T follicular helper cell (primary cell): ENCODE measurements at regions not wholly inside any gene's neighbourhood (a gene's known extent, or its start where the extent isn't known, plus 50 kb on each side); places are given as distances from the start of the nearest gene placed in this dataset.

Experiments used
- DNase-seq: peaks from one replicate; pipeline ENCODE4 v3.0.0-alpha.2; 2020; ENCODE audit warnings: low read depth

DNA sequence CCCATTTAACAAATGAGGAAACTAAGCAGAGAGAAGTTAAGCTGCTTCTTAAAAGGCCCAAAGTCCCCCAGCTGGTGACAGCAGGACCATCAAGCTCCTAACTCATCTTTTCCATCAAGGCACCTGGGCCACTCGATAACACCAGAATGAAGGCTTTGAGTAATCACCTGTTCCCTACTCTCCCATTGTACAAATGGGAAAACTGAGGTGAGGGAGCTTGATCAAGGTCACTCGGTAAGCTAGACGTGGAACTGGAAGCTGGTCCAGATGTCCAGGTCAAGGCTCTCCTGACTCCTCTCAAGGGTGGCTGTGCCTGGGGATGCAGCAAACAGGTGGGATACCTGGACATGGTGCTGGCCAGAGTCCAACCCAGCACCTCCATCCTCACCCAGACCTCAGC, 90.6 kb upstream of the SHB start:
- DNase-seq: no peak

DNA sequence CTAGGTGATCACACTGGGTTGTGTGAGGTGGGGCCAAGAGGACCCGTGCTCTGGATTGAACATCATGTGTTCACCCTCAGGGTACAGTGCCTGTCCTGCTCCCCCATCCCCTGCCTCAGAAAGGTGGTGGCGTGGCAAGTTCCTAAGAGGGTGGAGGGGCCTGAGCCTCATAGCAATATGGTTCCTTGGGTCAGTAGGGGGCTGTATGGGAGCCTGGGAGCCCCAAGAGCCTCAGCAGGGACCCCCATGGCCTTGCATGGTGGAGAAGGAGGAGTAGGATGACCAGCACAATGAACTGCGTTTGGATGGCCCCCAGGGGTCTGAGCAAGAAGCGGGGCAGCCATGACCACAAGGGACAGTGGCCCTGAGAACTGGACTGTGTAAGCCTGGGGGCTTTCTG, 89.6 kb upstream of the SHB start:
- no peak for DNase-seq

- no peak for DNase-seq
These were observed 88.7 kb upstream of the SHB start for GRCh38 chr9:38157711-38158110.

DNA sequence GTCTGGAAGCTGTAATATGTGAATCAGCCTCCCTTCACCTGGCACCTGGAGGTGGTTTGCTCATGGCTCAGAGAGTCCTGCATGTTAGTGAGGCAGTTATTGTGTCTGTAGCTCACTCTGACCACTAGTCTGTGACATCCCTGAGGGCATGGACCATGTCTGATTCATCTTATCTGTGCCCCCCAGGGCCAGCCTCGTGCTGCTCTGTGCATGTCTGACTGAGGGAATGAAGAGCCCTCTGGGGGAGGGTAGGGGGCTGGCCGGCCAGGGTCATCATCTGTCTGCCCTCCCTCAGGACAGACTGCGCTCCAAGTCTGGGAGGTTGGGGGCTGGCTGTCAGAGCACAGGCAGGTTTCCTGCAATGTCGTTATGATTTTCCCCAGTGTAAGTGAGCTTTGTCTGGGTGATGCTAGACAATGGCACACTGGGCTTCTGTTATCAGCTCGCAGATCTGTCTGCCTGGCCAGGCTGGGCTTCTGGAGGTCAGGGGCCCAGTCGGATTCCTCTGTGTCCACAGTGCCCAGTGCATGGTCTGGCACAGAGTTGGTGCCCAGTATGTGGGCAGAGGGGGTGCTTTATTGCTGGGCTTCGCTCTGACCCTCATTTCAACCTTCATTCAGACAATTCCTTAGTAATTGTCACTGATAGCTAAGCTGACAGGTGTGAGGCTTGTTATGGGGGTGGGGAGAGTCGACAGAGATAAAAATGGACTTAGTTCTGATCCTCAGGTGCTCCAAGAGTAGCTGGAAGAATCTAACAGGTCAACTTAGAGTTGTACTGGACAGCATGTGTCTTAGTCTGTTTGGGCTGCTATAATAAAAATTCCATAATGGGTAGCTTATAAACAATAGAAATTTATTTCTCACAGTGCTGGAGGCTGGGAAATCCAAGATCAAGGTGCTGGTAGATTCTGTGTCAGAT, 85.7 kb upstream of the SHB start:
- no peak for DNase-seq

GRCh38 chr9:38153910-38154291, 84.9 kb upstream of the SHB start:
- DNase-seq: no peak

DNA sequence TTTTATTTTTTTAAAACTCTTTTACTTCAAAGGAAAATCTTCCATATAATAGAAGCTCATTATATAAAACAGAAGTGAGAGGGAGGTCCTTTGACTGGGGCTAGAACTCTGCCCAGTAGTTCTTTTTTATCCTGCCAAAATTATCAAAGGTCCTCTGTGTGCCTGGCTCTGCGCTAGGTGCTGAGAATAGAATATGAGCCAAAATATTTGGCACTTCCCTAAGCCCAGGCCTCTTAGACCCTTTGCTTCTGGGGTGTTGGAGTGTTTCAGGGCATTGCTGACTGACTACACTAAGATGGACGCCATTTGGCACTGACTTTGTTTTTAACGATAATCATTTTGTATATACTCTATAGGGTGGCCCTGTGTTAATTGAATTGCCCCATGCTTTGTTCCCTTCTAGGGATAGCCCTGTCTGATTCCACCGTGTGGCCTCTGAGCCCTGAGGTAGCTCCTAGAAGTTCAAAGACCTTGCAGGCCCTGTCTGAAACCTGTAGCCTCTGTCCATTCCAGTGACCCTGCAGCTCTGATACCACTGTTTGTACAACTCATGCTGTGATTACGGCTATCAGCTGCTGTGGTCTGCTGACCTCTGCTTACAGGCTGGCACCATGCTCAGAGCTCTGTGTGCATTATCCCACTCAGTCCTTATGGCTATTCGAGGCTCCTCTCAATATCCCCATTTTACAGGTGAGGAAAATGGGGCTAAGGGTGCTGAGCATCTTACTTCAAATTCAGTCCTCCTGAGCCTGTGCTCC, 84.3 kb upstream of the SHB start:
- DNase-seq: no peak

DNA sequence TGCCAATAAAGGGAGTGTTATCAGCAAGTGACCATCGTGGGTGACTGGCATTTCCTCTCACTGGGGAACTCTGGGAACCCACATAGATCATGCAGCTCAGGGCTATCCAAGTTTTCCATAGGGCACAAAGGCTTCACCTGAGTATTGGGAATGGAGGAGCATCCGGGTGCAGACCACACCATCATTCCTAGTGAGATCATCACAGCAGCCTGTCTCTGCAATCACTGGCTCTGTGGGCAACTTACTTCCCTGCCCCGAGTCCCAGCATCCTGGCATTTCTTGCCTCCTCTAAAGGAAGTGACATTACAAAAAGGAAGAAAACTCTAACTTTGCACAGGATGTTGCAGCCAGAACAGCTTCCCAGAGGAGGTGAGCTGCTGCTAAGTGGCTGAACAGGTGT, 80.6 kb upstream of the SHB start:
- no peak for DNase-seq

- no peak for DNase-seq
These were observed 77.8 kb upstream of the SHB start for GRCh38 chr9:38146844-38147243.

DNA sequence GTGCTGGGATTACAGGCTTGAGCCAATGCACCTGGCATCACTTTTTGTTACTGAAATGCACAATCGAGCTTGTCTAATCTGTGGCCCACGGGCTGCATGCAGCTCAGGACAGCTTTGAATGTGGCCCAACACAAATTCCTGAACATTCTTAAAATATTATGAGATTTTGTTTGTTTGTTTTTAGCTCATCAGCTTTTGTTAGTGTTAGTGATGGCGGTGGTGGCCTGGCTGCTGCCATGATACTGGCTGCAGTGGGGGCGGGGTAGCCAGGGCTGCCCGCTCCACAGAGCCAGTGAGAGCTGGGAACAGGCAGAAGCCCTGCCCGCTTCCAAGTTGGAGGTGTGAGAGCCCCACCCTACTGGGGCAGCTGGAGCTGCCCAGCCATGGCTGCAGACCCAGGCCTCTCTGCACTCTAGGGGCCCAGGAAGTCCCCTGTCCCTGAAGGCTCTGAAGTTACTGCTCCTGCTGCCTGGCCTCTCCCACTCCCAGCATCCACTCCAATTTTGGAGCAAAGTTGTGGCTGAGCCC, 76.6 kb upstream of the SHB start:
- DNase-seq: no peak

- DNase-seq: no peak
These were observed 75.4 kb upstream of the SHB start for GRCh38 chr9:38144421-38144820.

DNA sequence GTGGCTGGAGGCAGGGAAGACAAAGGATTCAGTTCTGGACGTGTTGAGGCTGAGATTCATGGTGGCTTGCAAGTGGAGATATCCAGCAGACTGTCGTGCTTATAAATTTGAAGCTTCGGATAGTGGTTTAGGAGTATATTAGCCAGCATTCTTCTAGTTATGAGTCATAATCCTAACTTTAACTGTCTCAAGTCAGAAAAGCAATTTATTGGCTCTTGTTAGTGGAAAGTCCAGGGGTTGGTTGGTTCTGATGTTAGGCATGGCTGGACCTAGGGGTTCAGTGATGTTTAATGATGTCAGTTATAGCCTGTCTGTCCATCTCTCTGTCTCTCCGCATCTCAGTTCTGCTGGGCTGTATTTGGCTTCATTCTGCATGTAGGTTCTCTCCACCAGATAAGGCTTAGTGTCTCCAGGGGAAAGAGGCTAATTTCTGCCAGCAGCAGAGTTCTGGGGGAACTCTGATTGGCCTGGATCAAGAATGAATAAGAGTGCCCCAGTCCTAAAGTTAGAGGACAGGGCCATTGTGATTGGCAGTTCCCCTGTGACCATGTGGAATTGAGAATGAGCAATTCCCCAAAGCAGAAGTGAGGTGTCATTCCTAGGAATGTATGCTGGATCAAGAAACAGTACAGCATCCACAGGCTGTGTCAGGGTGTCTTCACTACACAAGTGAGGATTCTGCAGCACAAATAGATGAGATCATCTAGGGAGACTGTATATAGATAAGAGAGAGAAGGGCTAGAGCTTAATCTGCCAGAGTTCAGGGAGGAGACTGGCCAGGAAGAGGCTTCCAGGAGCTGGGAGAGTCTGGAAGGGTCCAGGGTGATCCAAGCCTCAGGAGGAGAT, 72.9 kb upstream of the SHB start:
- DNase-seq: no peak

DNA sequence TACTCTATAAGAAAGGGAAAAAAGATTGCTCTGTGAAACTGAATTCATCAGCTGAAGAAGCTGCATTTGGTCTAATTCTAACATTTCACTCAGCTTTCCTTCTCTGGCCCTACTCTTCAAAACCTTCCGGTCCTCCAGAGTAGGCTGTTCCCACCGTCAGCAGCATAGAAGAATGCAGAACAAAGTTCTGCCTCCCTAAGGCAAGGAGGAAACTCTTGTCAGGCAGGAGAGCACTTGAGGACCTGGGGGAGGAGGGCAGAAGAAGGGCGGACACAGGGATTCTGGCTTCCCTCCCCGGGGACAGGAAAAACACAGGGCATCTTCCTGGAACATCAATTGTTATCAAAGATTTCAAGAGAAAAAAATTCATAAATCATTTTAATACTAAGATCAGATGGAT, 69.2 kb upstream of the SHB start:
- no peak for DNase-seq

DNA sequence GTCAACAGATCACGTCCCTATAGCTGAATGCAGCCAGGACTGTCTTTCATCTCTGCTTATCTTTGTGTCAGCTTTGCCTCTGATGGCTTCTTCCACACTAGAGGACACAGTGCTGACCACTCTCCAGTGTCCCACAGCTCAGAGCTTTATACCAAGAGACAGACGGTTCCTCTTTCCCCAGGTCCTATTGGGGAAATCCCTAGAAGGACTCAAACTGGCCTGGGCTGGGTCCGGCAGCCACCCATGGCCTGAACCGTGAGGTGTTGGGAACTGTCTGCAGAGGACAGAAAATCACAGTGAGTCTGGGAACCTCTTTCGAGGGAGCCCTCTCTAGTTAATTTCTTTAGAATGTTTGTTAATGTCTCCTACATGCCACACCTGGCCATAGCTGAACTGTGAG, 68.3 kb upstream of the SHB start:
- no peak for DNase-seq

DNA sequence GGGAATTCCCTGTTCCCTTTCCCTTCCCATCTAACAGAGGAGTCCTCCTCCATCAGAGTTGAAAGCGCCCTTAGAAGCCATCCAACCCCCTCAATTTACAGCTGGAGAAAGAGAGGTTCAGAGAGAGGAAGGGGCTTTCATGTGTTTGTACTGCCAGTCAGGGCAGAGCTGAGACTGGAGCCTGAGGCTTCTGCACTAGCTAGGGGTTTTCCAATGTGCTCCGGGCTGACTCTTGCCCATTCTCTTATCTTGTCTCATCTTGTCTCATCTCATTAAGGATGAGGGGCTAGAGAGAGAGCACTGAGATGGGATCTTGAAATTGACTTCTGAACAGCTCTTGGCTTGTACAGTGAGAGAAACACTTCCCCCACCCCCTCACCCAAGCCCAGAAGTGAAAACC, 67.4 kb upstream of the SHB start:
- no peak for DNase-seq

DNA sequence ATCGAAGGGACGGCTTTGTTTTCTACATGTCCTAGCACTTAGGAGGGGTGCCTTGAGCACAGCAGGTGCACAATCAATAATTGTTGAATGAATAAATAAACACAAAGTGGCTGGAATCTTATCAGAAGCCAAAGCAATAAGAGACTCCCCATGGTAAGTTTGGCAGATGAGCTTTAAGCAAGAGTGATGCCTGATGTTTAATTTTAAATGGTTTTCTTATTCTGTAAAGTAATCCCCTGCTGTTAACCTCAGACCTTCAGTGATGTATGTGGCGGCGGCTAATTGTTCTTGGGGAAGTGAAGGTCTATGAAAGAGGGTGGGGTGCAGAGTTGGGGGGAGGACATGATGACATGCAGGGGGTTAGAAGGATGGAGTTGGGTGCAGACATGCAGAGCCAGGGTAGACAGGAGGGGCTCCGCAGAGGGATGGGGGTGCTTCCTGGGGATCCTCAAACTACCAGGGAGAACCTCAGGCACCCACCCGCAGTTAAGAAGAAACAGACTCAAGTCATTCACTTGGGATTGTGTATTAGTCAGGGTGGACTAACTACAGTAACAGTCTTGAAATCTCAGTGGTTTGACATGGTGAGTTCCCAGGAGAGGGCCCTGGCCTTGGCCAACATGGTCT, 65.7 kb upstream of the SHB start:
- DNase-seq: no peak

DNA sequence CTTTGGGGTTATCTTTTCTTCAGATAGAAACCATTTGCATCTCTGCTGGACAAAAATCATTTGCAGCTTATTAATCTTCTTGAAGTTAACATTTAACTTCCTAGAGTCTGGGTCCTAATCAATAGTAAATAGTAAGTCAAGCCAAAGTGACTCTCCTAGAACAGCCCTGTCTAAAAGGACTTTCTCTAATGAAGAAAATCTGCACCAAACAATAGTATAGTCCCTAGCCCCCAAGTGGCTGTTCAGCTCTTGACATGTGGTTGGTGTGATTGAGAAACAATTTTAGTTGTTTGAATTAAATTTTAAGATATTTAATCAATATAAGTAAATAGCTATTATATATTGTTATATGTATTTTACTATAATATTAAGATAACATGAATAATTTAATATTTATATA, 64.6 kb upstream of the SHB start:
- DNase-seq: no peak

GRCh38 chr9:38132956-38133355, 63.9 kb upstream of the SHB start:
- DNase-seq: no peak

GRCh38 chr9:38131729-38132128, 62.7 kb upstream of the SHB start:
- no peak for DNase-seq

GRCh38 chr9:38130724-38131123, 61.7 kb upstream of the SHB start:
- no peak for DNase-seq

- DNase-seq: no peak
These were observed 60.3 kb upstream of the SHB start for GRCh38 chr9:38129366-38129765.

- no peak for DNase-seq
These were observed 59.8 kb upstream of the SHB start for GRCh38 chr9:38128752-38129270.
